Stimulated activated CD4-positive, alpha-beta T cell treated with anti-CD3 and anti-CD28 coated beads, Interleukin-2, amount 100 ng/mL, for 4 hours (primary cell): ENCODE measurements at regions not wholly inside any gene's neighbourhood (a gene's known extent, or its start where the extent isn't known, plus 50 kb on each side); places are given as distances from the start of the nearest gene placed in this dataset.
"Not testable (repeated sequence)": the region's sequence is repeated elsewhere in the genome, so short reads cannot be mapped to it uniquely, and the experiment has no call there.

Experiments
- DNase-seq: peaks from one replicate; pipeline ENCODE4 v3.0.0-alpha.2; 2020; ENCODE audit warnings: low read depth

- DNase-seq, result no peak
These were observed 1532.7 kb downstream of the HACE1 start for GRCh38 chr6:103326760-103327757.

GRCh38 chr6:103313432-103313831 is 1546.3 kb downstream of the HACE1 start:
- no peak for DNase-seq

GRCh38 chr6:103294376-103294775 is 1565.3 kb downstream of the HACE1 start:
- not testable (repeated sequence) for DNase-seq

GRCh38 chr6:103284835-103285234 is 1574.9 kb downstream of the HACE1 start:
- DNase-seq, result no peak

- no peak for DNase-seq
These were observed 1579.3 kb downstream of the HACE1 start for GRCh38 chr6:103280417-103280816.

- DNase-seq, result no peak
These were observed 1581.8 kb downstream of the HACE1 start for GRCh38 chr6:103277936-103278335.

GRCh38 chr6:103273048-103273447 is 1586.7 kb downstream of the HACE1 start:
- DNase-seq, result no peak

- DNase-seq, result no peak
These were observed 1590.1 kb downstream of the HACE1 start for GRCh38 chr6:103269581-103269980.

- DNase-seq, result no peak
These were observed 1591.4 kb downstream of the HACE1 start for GRCh38 chr6:103268335-103268734.

GRCh38 chr6:103264020-103264419 is 1595.7 kb downstream of the HACE1 start:
- no peak for DNase-seq

- DNase-seq, result no peak
These were observed 1604.6 kb downstream of the HACE1 start for GRCh38 chr6:103255132-103255531.

- DNase-seq, result no peak
These were observed 1622.8 kb downstream of the HACE1 start for GRCh38 chr6:103236923-103237322.

GRCh38 chr6:103231181-103231580 is 1628.5 kb downstream of the HACE1 start:
- DNase-seq, result no peak

GRCh38 chr6:103215847-103216246 is 1643.9 kb downstream of the HACE1 start:
- no peak for DNase-seq

GRCh38 chr6:103210686-103211085 is 1649.0 kb downstream of the HACE1 start:
- no peak for DNase-seq

GRCh38 chr6:103198386-103198785 is 1661.3 kb downstream of the HACE1 start:
- no peak for DNase-seq

GRCh38 chr6:103193413-103193812 is 1666.3 kb downstream of the HACE1 start:
- DNase-seq, result no peak

- DNase-seq, result no peak
These were observed 1668.2 kb downstream of the HACE1 start for GRCh38 chr6:103191391-103192093.

GRCh38 chr6:103184776-103185175 is 1674.9 kb downstream of the HACE1 start:
- DNase-seq, result no peak

- DNase-seq, result no peak
These were observed 1675.8 kb downstream of the HACE1 start for GRCh38 chr6:103183831-103184411.

- no peak for DNase-seq
These were observed 1681.5 kb downstream of the HACE1 start for GRCh38 chr6:103178193-103178592.

GRCh38 chr6:103177791-103178190 is 1681.9 kb downstream of the HACE1 start:
- no peak for DNase-seq

- DNase-seq, result no peak
These were observed 1684.7 kb downstream of the HACE1 start for GRCh38 chr6:103175056-103175455.
